HG02885 (cell line): ENCODE measurements at regions not wholly inside any gene's neighbourhood (a gene's known extent, or its start where the extent isn't known, plus 50 kb on each side); places are given as distances from the start of the nearest gene placed in this dataset.

Experiments
- ATAC-seq: cut with Tn5 transposase; IDR thresholded peaks from one replicate; pipeline ENCODE4 v1.9.1; 2021; ENCODE audit warnings: mild to moderate bottlenecking; ENCODE audit not compliant: unreplicated experiment, poor library complexity

- ATAC-seq = no peak
Observed at GRCh38 chr1:104408268-104408667, 658.6 kb downstream of the AMY1C start.

- no peak for ATAC-seq
Observed at GRCh38 chr1:104435255-104435654, 685.6 kb downstream of the AMY1C start.

DNA sequence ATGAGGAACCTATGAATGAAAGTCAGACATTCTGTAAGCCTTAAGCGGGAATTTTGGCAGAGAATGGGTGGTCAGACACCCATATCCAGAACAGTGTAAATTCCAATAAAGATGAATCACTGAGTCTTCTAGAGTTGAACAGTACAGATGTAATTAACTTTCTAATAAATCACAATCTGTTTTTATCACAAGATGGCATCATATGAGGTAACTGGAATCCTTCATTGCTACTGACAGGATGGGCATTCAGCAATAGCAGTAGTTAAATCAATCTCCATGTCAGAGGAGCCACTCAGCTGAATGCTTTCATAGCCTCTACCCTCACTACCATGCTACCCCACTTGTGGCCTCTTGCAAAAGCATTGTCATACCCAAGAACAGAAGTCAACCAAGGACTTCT, 690.3 kb downstream of the AMY1C start:
- ATAC-seq = no peak

DNA sequence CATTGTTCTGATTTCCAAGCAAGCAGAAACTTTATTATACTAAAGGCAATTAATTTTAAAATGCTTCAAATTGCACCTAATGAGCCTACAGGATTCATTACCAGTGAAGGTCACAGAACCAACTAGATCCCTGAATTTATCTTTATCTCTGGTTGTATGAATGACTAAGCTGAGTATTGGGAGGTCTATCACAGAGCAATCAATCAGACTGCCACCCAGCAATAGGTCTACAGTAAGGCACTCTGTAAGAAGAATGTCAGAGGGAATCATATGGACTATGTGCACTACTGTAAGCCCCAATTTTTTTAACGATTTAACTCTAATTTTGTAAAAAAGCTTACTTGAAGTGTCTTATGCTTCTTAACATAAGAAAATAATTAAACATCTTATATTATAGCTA, 707.0 kb downstream of the AMY1C start:
- ATAC-seq = no peak

- no peak for ATAC-seq
Observed at GRCh38 chr1:104459886-104460285, 710.2 kb downstream of the AMY1C start.

DNA sequence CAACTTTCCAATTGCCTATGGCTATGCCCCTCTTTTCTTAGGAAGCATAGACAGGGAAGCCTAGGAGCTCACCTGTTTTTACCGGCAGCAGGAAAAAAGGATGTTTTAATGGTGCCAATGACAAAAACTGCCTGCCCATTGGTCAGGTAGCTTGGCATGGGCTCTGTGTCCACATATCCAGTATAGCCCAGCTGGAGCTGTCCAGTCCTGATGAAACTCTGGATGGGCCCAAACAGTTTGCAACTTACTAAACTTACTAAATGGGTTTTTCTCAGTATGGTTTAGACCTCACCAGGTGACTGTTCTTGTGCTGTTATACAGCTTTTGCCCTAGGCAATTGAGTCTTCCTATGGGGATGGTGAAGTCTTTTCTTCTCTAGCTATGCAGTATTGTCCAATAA, 711.2 kb downstream of the AMY1C start:
- no peak for ATAC-seq

GRCh38 chr1:104463126-104463697, 713.5 kb downstream of the AMY1C start:
- no peak for ATAC-seq

GRCh38 chr1:104466068-104466467, 716.4 kb downstream of the AMY1C start:
- no peak for ATAC-seq

GRCh38 chr1:104467590-104467989, 717.9 kb downstream of the AMY1C start:
- peak; percentile 63 for ATAC-seq

GRCh38 chr1:104468282-104468681, 718.6 kb downstream of the AMY1C start:
- peak; percentile 39 for ATAC-seq

GRCh38 chr1:104476126-104476525, 726.4 kb downstream of the AMY1C start:
- no peak for ATAC-seq

DNA sequence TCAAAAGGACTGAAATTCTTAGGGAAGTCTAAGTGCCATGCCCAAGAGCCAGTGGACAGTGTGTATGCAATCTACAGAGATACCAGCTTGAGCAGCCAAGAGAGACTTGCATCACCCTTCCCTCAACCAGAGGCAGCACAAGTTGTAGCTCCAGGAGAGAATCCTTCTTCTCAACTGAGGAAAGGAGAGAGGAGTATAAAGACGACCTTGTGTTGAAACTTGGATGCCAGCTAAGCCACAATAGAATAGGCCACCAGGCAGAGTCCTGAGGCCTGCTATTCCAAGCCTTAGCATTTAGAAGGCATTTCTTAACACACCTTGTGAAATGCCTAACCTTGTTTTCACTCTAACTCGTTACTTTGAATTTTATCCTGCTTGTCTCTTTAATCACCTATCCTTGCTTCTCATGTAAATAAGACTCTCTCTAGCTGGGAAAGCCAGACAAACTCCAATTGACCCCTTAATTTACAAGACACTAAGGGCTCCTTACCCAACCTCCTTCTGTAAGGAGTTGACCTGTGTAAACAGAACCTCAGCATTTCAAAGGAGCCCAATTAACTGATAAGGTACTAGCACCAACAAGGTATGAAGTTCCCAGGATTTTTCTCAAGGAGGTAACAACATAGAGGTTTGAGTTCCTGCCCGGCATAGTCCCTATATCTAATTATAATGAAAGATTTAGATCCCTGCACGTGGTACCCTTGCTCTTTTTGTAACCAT, 738.8 kb downstream of the AMY1C start:
- no peak for ATAC-seq

GRCh38 chr1:104526158-104526795, 776.6 kb downstream of the AMY1C start:
- no peak for ATAC-seq

- no peak for ATAC-seq
Observed at GRCh38 chr1:104531990-104532389, 782.3 kb downstream of the AMY1C start.

DNA sequence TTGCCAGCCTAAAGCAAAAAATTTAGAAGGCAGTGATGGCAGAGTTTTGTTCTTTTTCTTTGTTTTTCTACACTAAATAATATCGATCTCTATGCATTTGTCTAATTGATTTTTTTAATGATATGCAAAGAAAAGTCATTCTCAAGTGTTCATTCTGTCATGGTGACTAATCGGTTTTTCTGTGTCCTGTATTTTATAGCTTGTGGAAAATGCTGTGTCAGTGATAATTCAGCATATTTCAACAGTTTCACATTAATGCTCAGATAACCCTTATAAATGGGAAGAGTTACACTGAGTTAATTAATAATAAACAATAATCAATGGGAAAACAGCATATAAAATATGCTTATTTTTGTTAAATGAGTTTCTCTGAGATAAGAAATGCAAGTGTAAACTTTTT, 824.9 kb downstream of the AMY1C start:
- no peak for ATAC-seq

- ATAC-seq = peak; percentile 43
Observed at GRCh38 chr1:104592926-104593325, 843.2 kb downstream of the AMY1C start.

- peak; percentile 65 for ATAC-seq
Observed at GRCh38 chr1:104593413-104594187, 843.9 kb downstream of the AMY1C start.

- ATAC-seq = no peak
Observed at GRCh38 chr1:104617474-104617873, 867.8 kb downstream of the AMY1C start.

GRCh38 chr1:104621221-104621620, 871.5 kb downstream of the AMY1C start:
- ATAC-seq = no peak

DNA sequence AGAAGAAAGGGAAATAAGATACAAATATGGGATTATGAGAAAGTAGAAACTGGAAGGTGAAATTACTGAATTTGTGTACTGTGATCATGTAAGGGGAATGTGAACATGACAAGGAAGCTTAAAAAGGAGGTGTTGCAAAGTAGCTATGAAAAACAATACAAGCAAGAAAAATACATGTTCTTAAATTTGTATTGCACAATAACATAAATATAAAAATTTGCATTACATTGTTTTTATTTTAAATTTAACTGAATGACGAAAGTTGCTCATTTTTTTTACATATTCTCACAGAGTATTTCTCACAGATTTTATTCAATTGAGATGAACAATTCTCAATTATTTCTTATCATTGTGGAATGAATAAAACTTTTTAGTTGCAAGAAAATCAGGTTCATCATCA, 874.8 kb downstream of the AMY1C start:
- ATAC-seq = no peak

DNA sequence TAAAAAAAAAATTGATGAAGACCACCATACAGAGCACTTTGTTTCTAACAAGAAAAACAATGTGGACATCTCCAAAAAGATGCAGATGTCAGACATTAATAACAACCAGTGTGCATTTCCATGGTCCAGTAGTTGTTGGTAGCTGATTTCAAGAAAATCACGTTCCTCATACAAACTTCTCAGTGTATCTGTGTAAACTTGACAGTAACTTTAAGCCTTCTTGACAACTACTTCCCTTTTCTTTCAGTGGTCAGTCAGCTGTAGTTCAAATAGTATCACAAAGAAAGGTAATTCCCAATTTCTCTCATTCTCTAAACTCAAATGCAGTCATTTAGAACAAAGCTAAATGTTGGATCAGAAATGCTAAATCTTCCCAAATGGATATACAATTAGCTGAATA, 879.9 kb downstream of the AMY1C start:
- no peak for ATAC-seq
